GM10266 (cell line): ENCODE measurements at regions not wholly inside any gene's neighbourhood (a gene's known extent, or its start where the extent isn't known, plus 50 kb on each side); places are given as distances from the start of the nearest gene placed in this dataset.

ENCODE experiments used
- DNase-seq: peaks from one replicate; pipeline ENCODE4 v3.0.0; 2012; ENCODE audit errors: extremely low spot score
- CTCF ChIP-seq: IDR thresholded peaks from 2 replicates; pipeline ENCODE4 v1.5.1; 2012; ENCODE audit warnings: mild to moderate bottlenecking, low read depth; ENCODE audit not compliant: control insufficient read depth, insufficient read depth; ENCODE audit errors: missing control alignments

- TF ChIP-seq CTCF = no peak
- DNase-seq = no peak
These were observed 188.9 kb downstream of the CXCL12 start for GRCh38 chr10:44196008-44196320.

GRCh38 chr10:44195112-44196007 lies 189.5 kb downstream of the CXCL12 start:
- TF ChIP-seq CTCF = no peak
- no peak for DNase-seq

GRCh38 chr10:44194435-44194834 lies 190.5 kb downstream of the CXCL12 start:
- no peak for DNase-seq
- TF ChIP-seq CTCF = no peak

- no peak for DNase-seq
- TF ChIP-seq CTCF = no peak
These were observed 191.2 kb downstream of the CXCL12 start for GRCh38 chr10:44193567-44194220.

GRCh38 chr10:44193166-44193565 lies 191.7 kb downstream of the CXCL12 start:
- no peak for DNase-seq
- TF ChIP-seq CTCF = no peak

GRCh38 chr10:44192435-44192834 lies 192.5 kb downstream of the CXCL12 start:
- TF ChIP-seq CTCF = no peak
- no peak for DNase-seq

GRCh38 chr10:44190541-44190940 lies 194.4 kb downstream of the CXCL12 start:
- DNase-seq = no peak
- TF ChIP-seq CTCF = no peak
